Endothelial cell of umbilical vein (primary cell): ENCODE measurements at regions not wholly inside any gene's neighbourhood (a gene's known extent, or its start where the extent isn't known, plus 50 kb on each side); places are given as distances from the start of the nearest gene placed in this dataset.

Experiments
- BruUV-seq: library from RNA; stranded (reverse); fragments of 400-500 nt; replicated peaks from 2 replicates; lab custom pipeline; 2021; lab: Mats Ljungman, UMichigan
- CTCF ChIA-PET: fragments of 300-600, 350-600 bp; sonication (Branson Sonifier 250); formaldehyde crosslinking; loops from one replicate; lab custom pipeline; 2021; ENCODE audit warnings: antibody characterized with exemption, inconsistent platforms; lab: Charles Lee
- POLR2A ChIA-PET: fragments of 300-600, 350-600 bp; sonication (Branson Sonifier 250); formaldehyde crosslinking; loops from one replicate; lab custom pipeline; 2021; ENCODE audit warnings: antibody characterized with exemption, inconsistent platforms; lab: Charles Lee
- DNase-seq: peaks from one replicate; pipeline ENCODE4 v3.0.0-alpha.2; 2011; ENCODE audit warnings: low read depth, low spot score
- FAIRE-seq: peaks from 2 replicates; lab custom pipeline; 2011; peaks lifted over from hg19 to GRCh38; lab: Jason Lieb, UNC
- H2AFZ ChIP-seq: 2 replicates; pipeline ENCODE4 v1.6.0; 2012; ENCODE audit warnings: low read depth, low read length, control low read depth, inconsistent platforms
- H3K27ac ChIP-seq: 2 replicates; pipeline ENCODE4 v1.5.1; 2011; ENCODE audit warnings: low read depth, mild to moderate bottlenecking, control low read depth, low read length, moderate library complexity; ENCODE audit not compliant: insufficient read depth
- H3K27me3 ChIP-seq, 2 experiments: 2 replicates each; pipeline versions ENCODE4 v1.6.0 to v1.6.1; 2011; ENCODE audit warnings: low read length in 2 of 2, mixed read lengths in 1 of 2; ENCODE audit not compliant: control insufficient read depth in 2 of 2, insufficient read depth in 2 of 2
- H3K36me3 ChIP-seq, 2 experiments: 2 replicates in 1 of 2; 3 replicates in 1 of 2; pipeline ENCODE4 v1.5.1; 2011; ENCODE audit warnings: low read length in 2 of 2, mild to moderate bottlenecking in 1 of 2, moderate library complexity in 1 of 2; ENCODE audit not compliant: control insufficient read depth in 2 of 2, insufficient read depth in 2 of 2; ENCODE audit errors: extremely low read depth in 1 of 2
- H3K4me1 ChIP-seq: 3 replicates; pipeline ENCODE4 v1.5.1; 2011; ENCODE audit warnings: mild to moderate bottlenecking, low read length; ENCODE audit not compliant: control insufficient read depth, insufficient read depth; ENCODE audit errors: extremely low read depth
- H3K4me2 ChIP-seq: 2 replicates; pipeline ENCODE4 v1.6.1; 2011; ENCODE audit warnings: low read length, control low read depth, mixed read lengths; ENCODE audit not compliant: insufficient read depth
- H3K4me3 ChIP-seq, 3 experiments: fragments of 200-600 bp in 1 of 3; sonication (generic), shearing (Covaris generic) in 1 of 3; replicated peaks in 1 of 3; 2 replicates each; pipeline ENCODE4 v1.5.1; 2011 to 2016; ENCODE audit warnings: control low read depth in 3 of 3, low read length in 3 of 3, mild to moderate bottlenecking in 2 of 3, inconsistent platforms in 1 of 3, low read depth in 1 of 3, moderate library complexity in 1 of 3; ENCODE audit not compliant: insufficient read depth in 1 of 3
- H3K79me2 ChIP-seq: 2 replicates; pipeline ENCODE4 v1.6.0; 2012; ENCODE audit warnings: low read length, inconsistent platforms; ENCODE audit not compliant: control insufficient read depth, insufficient read depth
- H3K9ac ChIP-seq: replicated peaks from 2 replicates; pipeline ENCODE3; 2011; ENCODE audit warnings: low read length, control low read depth; ENCODE audit not compliant: insufficient read depth; ENCODE audit errors: extremely low read depth
- H3K9me1 ChIP-seq: replicated peaks from 3 replicates; pipeline ENCODE4 v1.6.0; 2011; ENCODE audit warnings: mild to moderate bottlenecking, low read length; ENCODE audit not compliant: control insufficient read depth, insufficient read depth; ENCODE audit errors: extremely low read depth
- H3K9me3 ChIP-seq: replicated peaks from 2 replicates; pipeline ENCODE4 v1.5.1; 2012; ENCODE audit warnings: low read length, inconsistent platforms; ENCODE audit not compliant: control insufficient read depth, insufficient read depth
- H4K20me1 ChIP-seq: replicated peaks from 2 replicates; pipeline ENCODE3; 2011; ENCODE audit warnings: mild to moderate bottlenecking, low read length; ENCODE audit not compliant: control insufficient read depth, insufficient read depth; ENCODE audit errors: extremely low read depth
- CTCF ChIP-seq, 2 donors: IDR thresholded peaks; 1 replicate in 1 of 2; 2 replicates in 1 of 2; pipeline ENCODE4 v1.5.1; 2011; ENCODE audit warnings: low read length in 2 of 2, mild to moderate bottlenecking in 2 of 2, moderate library complexity in 2 of 2, control low read depth in 1 of 2, inconsistent platforms in 1 of 2, low read depth in 1 of 2; ENCODE audit not compliant: insufficient read depth in 1 of 2; ENCODE audit errors: extremely low read depth in 1 of 2
- EZH2 ChIP-seq: IDR thresholded peaks from 2 replicates; pipeline ENCODE4 v1.6.1; 2012; ENCODE audit warnings: borderline replicate concordance, low read depth, mild to moderate bottlenecking, moderate library complexity, low read length, inconsistent platforms; ENCODE audit not compliant: severe bottlenecking
- FOS ChIP-seq: IDR thresholded peaks from 2 replicates; pipeline ENCODE4 v1.6.1; 2011; ENCODE audit warnings: mild to moderate bottlenecking, low read length, moderate library complexity, borderline replicate concordance; ENCODE audit not compliant: insufficient read depth
- GATA2 ChIP-seq: IDR thresholded peaks from 2 replicates; pipeline ENCODE4 v1.7.0; 2011; ENCODE audit warnings: low read depth, mild to moderate bottlenecking, moderate library complexity, mixed read lengths, low read length; ENCODE audit not compliant: insufficient read length, insufficient read depth
- JUN ChIP-seq: IDR thresholded peaks from 2 replicates; pipeline ENCODE4 v1.6.1; 2011; ENCODE audit warnings: borderline replicate concordance, low read depth; ENCODE audit not compliant: insufficient read length, insufficient read depth
- MYC ChIP-seq: IDR thresholded peaks from one replicate; pipeline ENCODE4 v1.6.1; 2011; ENCODE audit warnings: mild to moderate bottlenecking, low read depth, low read length
- POLR2A ChIP-seq: IDR thresholded peaks from 2 replicates; pipeline ENCODE4 v1.6.1; 2012; ENCODE audit warnings: low read depth, mild to moderate bottlenecking, control low read depth, low read length
- dilution Hi-C: fragments of 300-500 bp; cut with MboI; formaldehyde crosslinking; loops from one replicate; pipeline ENCODE4 v1.15.0; 2019; ENCODE audit warnings: low sequenced_read_pairs; ENCODE audit not compliant: extremely low pct_ligation_motif_present
- intact Hi-C: fragments of 100-400 bp; cut with micrococcal nuclease; formaldehyde crosslinking; loops from one replicate; pipeline ENCODE4 v1.10.0; 2022

DNA sequence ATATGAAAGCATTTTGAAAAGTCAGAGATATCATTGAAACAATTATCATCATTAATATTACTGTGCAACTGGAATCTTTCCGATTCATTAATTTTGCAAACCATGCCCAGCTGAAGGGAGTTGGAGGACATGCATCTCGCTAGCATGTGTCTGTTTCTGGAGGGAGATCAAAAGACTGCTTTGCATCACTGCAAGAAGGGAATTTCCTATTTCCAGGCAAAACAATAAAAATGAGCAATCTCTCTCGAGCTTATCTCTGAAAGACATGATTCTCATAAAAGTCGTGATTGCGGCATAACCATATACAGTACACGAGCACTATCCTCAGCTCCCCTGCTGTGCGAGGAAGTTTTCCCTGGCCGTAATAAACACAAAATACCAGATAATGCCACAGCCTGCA, 607.6 kb upstream of the DPP6 start:
- Histone ChIP-seq H3K79me2 (no peaks in the 10 kb centered on the region), H3K4me2 (no peak overlapping the region), H3K4me1 (no peaks in the 10 kb centered on the region), H3K9me1 (no peaks in the 10 kb centered on the region), H4K20me1 (no peaks in the 10 kb centered on the region), H2AFZ (no peak overlapping the region), H3K9me3 (peaks cover 10% of the 10 kb centered on the region), H3K27me3 (no peaks in the 10 kb centered on the region), H3K27ac (no peak overlapping the region), H3K9ac (no peak overlapping the region), H3K4me3 (no peak overlapping the region), H3K36me3 (no peaks in the 10 kb centered on the region)
- no peak for DNase-seq
- dilution Hi-C loops = no loop called here
- no TSS peak for BruUV-seq
- ChIA-PET POLR2A (no interaction called here), CTCF (no interaction called here)
- intact Hi-C loops = no loop called here
- no peak for FAIRE-seq
- no peak for TF ChIP-seq MYC
- no peak for TF ChIP-seq JUN
- no peak for TF ChIP-seq EZH2
- TF ChIP-seq GATA2 = no peak
- TF ChIP-seq CTCF (IDR thresholded peaks at IDR 0.05; ENCODE audit: extremely low read depth in 1 of 2, insufficient read depth in 1 of 2, low read depth in 1 of 2, low read length in 2 of 2) = no peak
- TF ChIP-seq POLR2A = no peak

DNA sequence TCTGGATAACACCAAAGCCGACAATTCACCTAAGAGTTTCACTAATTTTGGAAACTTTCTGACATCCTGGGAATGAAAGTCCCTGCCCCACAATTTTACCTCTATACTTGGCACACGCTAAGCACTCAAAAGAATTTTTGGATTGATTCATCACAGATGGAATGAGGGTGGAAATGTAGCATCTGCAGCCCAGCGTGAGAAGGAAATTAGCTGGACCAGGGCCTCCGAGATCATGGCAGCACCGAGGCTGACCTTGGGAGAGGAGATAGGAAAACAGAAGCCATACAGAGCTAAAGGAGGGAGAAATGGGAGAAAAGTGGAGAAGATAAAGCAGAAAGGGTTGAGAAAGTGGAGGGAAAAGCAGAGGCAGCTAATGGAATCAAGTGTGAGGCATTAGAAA, 606.6 kb upstream of the DPP6 start:
- Histone ChIP-seq H3K4me2 (no peak overlapping the region), H4K20me1 (no peaks in the 10 kb centered on the region), H3K27ac (no peak overlapping the region), H3K9ac (no peak overlapping the region), H2AFZ (no peak overlapping the region), H3K79me2 (no peaks in the 10 kb centered on the region), H3K9me3 (peaks cover 10% of the 10 kb centered on the region), H3K27me3 (no peaks in the 10 kb centered on the region), H3K9me1 (no peaks in the 10 kb centered on the region), H3K4me1 (no peaks in the 10 kb centered on the region), H3K4me3 (no peak overlapping the region), H3K36me3 (no peaks in the 10 kb centered on the region)
- no TSS peak for BruUV-seq
- DNase-seq = no peak
- intact Hi-C loops (no loop called here), dilution Hi-C loops (no loop called here)
- ChIA-PET POLR2A (no interaction called here), CTCF (no interaction called here)
- no peak for FAIRE-seq
- TF ChIP-seq FOS = no peak
- no peak for TF ChIP-seq JUN
- no peak for TF ChIP-seq MYC
